BLaER1 (cell line): ENCODE measurements at regions not wholly inside any gene's neighbourhood (a gene's known extent, or its start where the extent isn't known, plus 50 kb on each side); places are given as distances from the start of the nearest gene placed in this dataset.
"Not testable (repeated sequence)": the region's sequence is repeated elsewhere in the genome, so short reads cannot be mapped to it uniquely, and the experiment has no call there.

Experiments used
- H3K27ac ChIP-seq: shearing (Covaris generic); formaldehyde crosslinking; 2 replicates; pipeline ENCODE4 v1.8.1; 2022
- H3K27me3 ChIP-seq: shearing (Covaris generic); formaldehyde crosslinking; 2 replicates; pipeline ENCODE4 v1.8.1; 2022
- H3K36me3 ChIP-seq: shearing (Covaris generic); formaldehyde crosslinking; 2 replicates; pipeline ENCODE4 v1.8.1; 2022
- H3K4me1 ChIP-seq: shearing (Covaris generic); formaldehyde crosslinking; 2 replicates; pipeline ENCODE4 v1.8.1; 2022
- H3K4me2 ChIP-seq: shearing (Covaris generic); formaldehyde crosslinking; 2 replicates; pipeline ENCODE4 v1.8.1; 2022
- H3K4me3 ChIP-seq: shearing (Covaris generic); formaldehyde crosslinking; 2 replicates; pipeline ENCODE4 v1.8.1; 2022
- H3K9ac ChIP-seq: shearing (Covaris generic); formaldehyde crosslinking; 2 replicates; pipeline ENCODE4 v1.8.1; 2022
- H3K9me3 ChIP-seq: shearing (Covaris generic); formaldehyde crosslinking; 2 replicates; pipeline ENCODE4 v1.8.1; 2022
- H4K20me1 ChIP-seq: shearing (Covaris generic); formaldehyde crosslinking; 2 replicates; pipeline ENCODE4 v1.8.1; 2022
- Cebpa-rat ChIP-seq: shearing (Covaris generic); IDR thresholded peaks from 2 replicates; pipeline ENCODE4 v1.8.1; 2022

DNA sequence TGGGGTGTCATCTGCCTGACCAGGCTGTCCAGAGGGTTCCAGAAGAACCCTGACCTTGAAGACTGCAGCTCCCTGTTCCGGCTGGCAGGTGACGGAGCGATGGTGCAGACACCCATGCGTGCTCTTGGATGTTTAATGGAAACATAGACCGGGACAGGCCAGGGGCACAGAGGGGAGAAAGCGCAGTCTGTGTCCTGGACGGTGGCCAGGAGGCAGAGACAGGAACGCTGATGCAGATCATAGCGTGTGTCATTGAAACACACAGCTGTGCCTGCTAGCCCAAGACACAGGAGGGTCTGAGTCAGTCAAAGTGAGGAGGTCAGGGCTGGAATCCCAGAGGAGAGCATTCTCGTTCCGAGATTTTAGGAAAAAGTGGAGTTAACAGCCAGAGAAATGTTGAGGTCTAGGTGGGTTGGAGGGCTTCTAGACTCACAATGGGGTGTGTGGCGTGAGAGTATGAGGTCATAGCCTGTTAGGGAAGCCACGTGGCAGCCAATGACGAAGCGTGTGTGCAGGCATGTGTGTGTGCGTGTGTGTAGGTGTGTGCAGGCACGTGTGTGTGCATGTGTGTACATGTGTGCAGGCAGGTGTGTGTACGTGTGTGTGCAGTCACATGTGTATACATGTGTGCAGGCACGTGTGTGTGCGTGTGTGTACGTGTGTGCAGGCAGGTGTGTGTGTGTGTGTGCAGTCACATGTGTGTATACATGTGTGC, 167.0 kb downstream of the ERMARD start:
- no peak for TF ChIP-seq Cebpa-rat
- H3K27me3 ChIP-seq: no peaks in the 10 kb centered on the region
- no peak overlapping the region for H3K9ac ChIP-seq
- no peaks in the 10 kb centered on the region for H4K20me1 ChIP-seq
- H3K4me3 ChIP-seq: no peak overlapping the region
- H3K27ac ChIP-seq: no peak overlapping the region
- peaks cover 73% of the 10 kb centered on the region for H3K4me1 ChIP-seq
- H3K9me3 ChIP-seq: no peaks in the 10 kb centered on the region
- H3K36me3 ChIP-seq: no peaks in the 10 kb centered on the region
- H3K4me2 ChIP-seq: peak overlapping the region; percentile 35; the same call in 1 of the 2 replicates

DNA sequence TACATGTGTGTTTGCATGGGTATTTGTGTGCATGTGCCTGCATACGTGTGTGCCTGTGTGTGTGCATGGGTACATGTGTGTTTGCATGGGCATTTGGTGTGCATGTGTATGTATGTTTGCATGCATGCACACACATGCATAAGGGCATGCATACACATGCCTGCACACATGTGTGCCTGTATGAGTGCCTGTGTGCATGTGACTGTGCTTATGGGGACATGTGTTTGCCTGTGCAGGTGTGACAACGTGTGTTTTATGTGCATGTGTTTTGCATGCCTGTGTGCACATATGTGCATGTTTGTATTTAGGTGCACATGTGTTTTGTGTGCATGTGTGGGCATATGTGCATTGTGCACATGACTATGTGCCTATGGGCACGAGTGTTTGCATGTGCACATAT, 165.7 kb downstream of the ERMARD start:
- H3K4me1 ChIP-seq: peaks cover 77% of the 10 kb centered on the region
- no peak overlapping the region for H3K27ac ChIP-seq
- no peaks in the 10 kb centered on the region for H3K27me3 ChIP-seq
- H3K36me3 ChIP-seq: no peaks in the 10 kb centered on the region
- no peaks in the 10 kb centered on the region for H4K20me1 ChIP-seq
- no peak overlapping the region for H3K4me3 ChIP-seq
- no peaks in the 10 kb centered on the region for H3K9me3 ChIP-seq
- no peak overlapping the region for H3K4me2 ChIP-seq
- H3K9ac ChIP-seq: no peak overlapping the region
- no peak for TF ChIP-seq Cebpa-rat

DNA sequence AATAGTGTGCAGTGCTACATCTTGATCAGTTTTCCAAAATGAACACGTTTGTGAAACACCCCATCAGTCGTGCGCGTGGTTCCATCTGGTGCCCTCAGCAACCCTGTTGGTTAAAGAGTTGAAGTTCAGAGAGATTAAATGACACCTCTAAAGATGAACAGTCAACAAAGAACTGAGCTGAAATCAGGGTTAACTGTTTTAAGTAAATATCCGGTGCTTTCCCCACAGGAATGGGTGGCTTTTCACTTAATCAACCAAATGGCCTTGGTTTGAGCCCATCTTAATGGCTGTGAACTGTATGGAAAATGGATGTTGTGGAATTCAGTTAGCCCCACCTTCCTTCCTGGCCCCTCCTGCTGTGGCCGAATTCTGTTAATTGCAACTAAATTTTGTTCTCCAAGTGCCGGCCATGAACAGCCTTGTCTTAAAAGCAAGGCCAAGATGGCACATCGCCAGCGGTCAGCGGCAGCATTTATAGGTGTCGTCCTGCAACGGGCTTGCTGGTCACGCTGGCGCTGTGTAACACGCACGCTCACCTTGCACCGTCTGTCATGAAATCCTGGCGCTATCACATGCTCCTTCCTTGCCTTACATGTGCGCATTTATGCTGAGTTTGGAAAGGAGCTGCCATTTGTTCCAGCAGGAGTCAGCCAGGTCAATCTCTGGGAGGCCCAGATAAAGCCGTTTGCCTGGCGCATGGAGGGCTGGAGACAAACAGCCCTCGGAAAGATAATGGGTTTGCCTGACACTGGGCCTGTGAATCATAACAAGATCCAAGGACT, 164.5 kb downstream of the ERMARD start:
- no peaks in the 10 kb centered on the region for H4K20me1 ChIP-seq
- no peaks in the 10 kb centered on the region for H3K36me3 ChIP-seq
- no peak for TF ChIP-seq Cebpa-rat
- no peak overlapping the region for H3K27ac ChIP-seq
- no peaks in the 10 kb centered on the region for H3K9me3 ChIP-seq
- no peak overlapping the region for H3K9ac ChIP-seq
- no peak overlapping the region for H3K4me3 ChIP-seq
- H3K4me1 ChIP-seq: peaks cover 78% of the 10 kb centered on the region
- peak overlapping the region; percentile 74 for H3K4me2 ChIP-seq
- H3K27me3 ChIP-seq: no peaks in the 10 kb centered on the region

DNA sequence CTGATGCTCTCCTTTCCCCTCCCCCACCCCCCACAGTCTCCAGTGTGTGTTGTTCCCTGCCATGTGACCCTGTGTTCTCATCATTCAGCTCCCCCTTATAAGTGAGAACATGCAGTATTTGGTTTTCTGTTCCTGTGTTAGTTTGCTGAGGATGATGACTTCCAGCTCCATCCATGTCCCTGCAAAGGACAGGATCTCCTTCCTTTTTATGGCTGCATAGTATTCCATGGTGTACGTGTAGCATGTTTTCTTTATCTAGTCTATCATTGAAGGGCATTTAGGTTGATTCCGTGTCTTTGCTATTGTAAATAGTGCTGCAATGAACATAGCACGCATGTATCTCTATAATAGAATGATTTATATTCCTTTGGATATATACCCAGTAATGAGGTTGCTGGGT, 162.3 kb downstream of the ERMARD start:
- Histone ChIP-seq H3K27ac (peak overlapping the region; percentile 73; the same call in 1 of the 2 replicates), H3K4me1 (peaks cover 69% of the 10 kb centered on the region), H3K4me2 (peak overlapping the region; percentile 74)
- not testable (repeated sequence) for H4K20me1 ChIP-seq, H3K9me3 ChIP-seq, H3K4me3 ChIP-seq, H3K27me3 ChIP-seq, H3K36me3 ChIP-seq, H3K9ac ChIP-seq

DNA sequence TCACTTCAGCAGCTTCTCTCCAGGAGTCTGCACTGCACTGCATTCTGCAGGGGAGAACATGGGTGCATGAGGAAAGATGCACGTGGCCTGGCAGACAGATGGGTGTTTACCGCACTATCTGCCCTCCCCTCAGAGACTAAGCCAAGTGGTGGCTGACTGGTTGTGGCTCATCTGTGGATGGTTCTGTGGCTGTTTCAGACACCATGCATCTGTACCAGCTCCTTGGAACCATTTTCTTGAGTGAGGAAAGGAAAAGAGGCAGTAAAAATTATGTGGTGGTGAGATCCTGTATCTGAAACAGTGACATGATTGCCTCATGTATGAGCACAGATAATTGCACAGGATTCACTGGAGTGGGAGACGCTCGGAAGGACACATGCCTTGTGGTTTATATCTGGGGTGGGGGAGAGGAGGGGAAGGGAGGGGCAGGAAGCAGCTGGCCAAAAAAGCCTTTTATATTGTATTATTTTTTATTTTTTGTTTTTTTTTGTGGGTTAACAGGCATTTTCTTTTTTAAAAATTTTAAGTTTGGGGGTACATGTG, 161.7 kb downstream of the ERMARD start:
- H3K4me1 ChIP-seq: peaks cover 71% of the 10 kb centered on the region
- H3K9ac ChIP-seq: peak overlapping the region; percentile 54; the same call in 1 of the 2 replicates
- H3K4me3 ChIP-seq: no peak overlapping the region
- no peaks in the 10 kb centered on the region for H4K20me1 ChIP-seq
- no peaks in the 10 kb centered on the region for H3K9me3 ChIP-seq
- TF ChIP-seq Cebpa-rat: no peak
- no peaks in the 10 kb centered on the region for H3K36me3 ChIP-seq
- H3K4me2 ChIP-seq: peak overlapping the region; percentile 74
- no peaks in the 10 kb centered on the region for H3K27me3 ChIP-seq
- peak overlapping the region; percentile 73 for H3K27ac ChIP-seq

GRCh38 chr6:169912266-169913095, 161.1 kb downstream of the ERMARD start:
- Histone ChIP-seq H3K4me1 (peaks cover 72% of the 10 kb centered on the region), H3K36me3 (no peaks in the 10 kb centered on the region), H4K20me1 (no peaks in the 10 kb centered on the region), H3K4me2 (peak overlapping the region; percentile 74), H3K4me3 (no peak overlapping the region), H3K9me3 (no peaks in the 10 kb centered on the region), H3K9ac (peak overlapping the region; percentile 54), H3K27me3 (no peaks in the 10 kb centered on the region), H3K27ac (peak overlapping the region; percentile 73)
- TF ChIP-seq Cebpa-rat: no peak

GRCh38 chr6:169911264-169912263, 160.1 kb downstream of the ERMARD start:
- H3K27ac ChIP-seq: peak overlapping the region; percentile 73; the same call in 1 of the 2 replicates
- TF ChIP-seq Cebpa-rat: no peak
- no peak overlapping the region for H3K4me3 ChIP-seq
- peak overlapping the region; percentile 74 for H3K4me2 ChIP-seq
- peaks cover 78% of the 10 kb centered on the region for H3K4me1 ChIP-seq
- no peaks in the 10 kb centered on the region for H3K9me3 ChIP-seq
- H4K20me1 ChIP-seq: no peaks in the 10 kb centered on the region
- no peaks in the 10 kb centered on the region for H3K27me3 ChIP-seq
- H3K9ac ChIP-seq: peak overlapping the region; percentile 31; the same call in 1 of the 2 replicates
- H3K36me3 ChIP-seq: no peaks in the 10 kb centered on the region

GRCh38 chr6:169909113-169909512, 157.7 kb downstream of the ERMARD start:
- no peaks in the 10 kb centered on the region for H3K27me3 ChIP-seq

More at GRCh38 chr6:169909113-169909512, 157.7 kb downstream of the ERMARD start:
- TF ChIP-seq Cebpa-rat: no peak
- Histone ChIP-seq H3K27ac (no peak overlapping the region), H3K4me2 (no peak overlapping the region), H3K4me1 (peaks cover 78% of the 10 kb centered on the region), H4K20me1 (no peaks in the 10 kb centered on the region), H3K9me3 (no peaks in the 10 kb centered on the region), H3K9ac (no peak overlapping the region), H3K4me3 (no peak overlapping the region), H3K36me3 (no peaks in the 10 kb centered on the region)
